ENCODE measurements at regions not wholly inside any gene's neighbourhood (a gene's known extent, or its start where the extent isn't known, plus 50 kb on each side); places are given as distances from the start of the nearest gene placed in this dataset.

- DNase-seq (ENCODE audit: low read depth in 2 of 2) = no peak
Measured at GRCh38 chr1:200253774-200254495, 155.9 kb downstream of the ZNF281 start.

- no peak for DNase-seq (ENCODE audit: low read depth in 2 of 2)
Measured at GRCh38 chr1:200252531-200252930, 157.3 kb downstream of the ZNF281 start.

- DNase-seq (ENCODE audit: low read depth in 2 of 2) = peak in 1 of 2 donors; percentile 34
Measured at GRCh38 chr1:200250469-200250868, 159.4 kb downstream of the ZNF281 start.

GRCh38 chr1:200248541-200248940 is 161.3 kb downstream of the ZNF281 start:
- no peak for DNase-seq (ENCODE audit: low read depth in 2 of 2)

GRCh38 chr1:200247518-200247917 is 162.3 kb downstream of the ZNF281 start:
- no peak for DNase-seq (ENCODE audit: low read depth in 2 of 2)

GRCh38 chr1:200245473-200245872 is 164.4 kb downstream of the ZNF281 start:
- DNase-seq (ENCODE audit: low read depth in 2 of 2) = peak; percentile 27 to 59

- DNase-seq (ENCODE audit: low read depth in 2 of 2) = no peak
Measured at GRCh38 chr1:200243042-200243437, 166.8 kb downstream of the ZNF281 start.

GRCh38 chr1:200242110-200243041 is 167.5 kb downstream of the ZNF281 start:
- DNase-seq (ENCODE audit: low read depth in 2 of 2) = peak; percentile 59 to 92

GRCh38 chr1:200240656-200241055 is 169.2 kb downstream of the ZNF281 start:
- peak; percentile 61 to 89 for DNase-seq (ENCODE audit: low read depth in 2 of 2)

- DNase-seq (ENCODE audit: low read depth in 2 of 2) = no peak
Measured at GRCh38 chr1:200238311-200238710, 171.5 kb downstream of the ZNF281 start.

GRCh38 chr1:200237066-200237465 is 172.8 kb downstream of the ZNF281 start:
- DNase-seq (ENCODE audit: low read depth in 2 of 2) = no peak

- DNase-seq (ENCODE audit: low read depth in 2 of 2) = no peak
Measured at GRCh38 chr1:200234938-200235337, 174.9 kb downstream of the ZNF281 start.

- DNase-seq (ENCODE audit: low read depth in 2 of 2) = peak in 1 of 2 donors; percentile 88
Measured at GRCh38 chr1:200233393-200233792, 176.4 kb downstream of the ZNF281 start.

- peak; percentile 47 to 84 for DNase-seq (ENCODE audit: low read depth in 2 of 2)
Measured at GRCh38 chr1:200231787-200232231, 178.0 kb downstream of the ZNF281 start.

GRCh38 chr1:200230671-200231070 is 179.2 kb downstream of the ZNF281 start:
- DNase-seq (ENCODE audit: low read depth in 2 of 2) = no peak

GRCh38 chr1:200228486-200228885 is 181.3 kb downstream of the ZNF281 start:
- no peak for DNase-seq (ENCODE audit: low read depth in 2 of 2)

- DNase-seq (ENCODE audit: low read depth in 2 of 2) = peak; percentile 66 to 74
Measured at GRCh38 chr1:200228081-200228480, 181.8 kb downstream of the ZNF281 start.

Data from lung microvascular endothelial cell (primary cell).